Central memory CD8-positive, alpha-beta T cell (primary cell): ENCODE measurements at regions not wholly inside any gene's neighbourhood (a gene's known extent, or its start where the extent isn't known, plus 50 kb on each side); places are given as distances from the start of the nearest gene placed in this dataset.

Source experiments
- ATAC-seq: fragments of 150-1000 bp; cut with Tn5 transposase; replicated peaks from 2 replicates; pipeline ENCODE4 v1.10.0; 2022; ENCODE audit warnings: mild to moderate bottlenecking, moderate FRiP score, moderate number of reproducible peaks; ENCODE audit not compliant: poor library complexity, severe bottlenecking; ENCODE audit errors: extremely low read depth
- DNase-seq, 2 donors: peaks; one replicate each; pipeline ENCODE4 v3.0.0; 2021; ENCODE audit warnings: low spot score in 2 of 2
- H3K27ac Mint-ChIP-seq: one replicate; pipeline ENCODE4 v1.8.0; 2022; ENCODE audit warnings: low read depth, mild to moderate bottlenecking, moderate library complexity, mixed read lengths
- H3K27me3 Mint-ChIP-seq: one replicate; pipeline ENCODE4 v1.8.0; 2022; ENCODE audit warnings: mixed read lengths
- H3K36me3 Mint-ChIP-seq: one replicate; pipeline ENCODE4 v1.8.0; 2022; ENCODE audit warnings: mild to moderate bottlenecking, moderate library complexity, mixed read lengths; ENCODE audit not compliant: insufficient read depth
- H3K4me1 Mint-ChIP-seq: one replicate; pipeline ENCODE4 v1.8.0; 2022; ENCODE audit warnings: mixed read lengths
- H3K4me3 Mint-ChIP-seq: one replicate; pipeline ENCODE4 v1.8.0; 2022; ENCODE audit warnings: mild to moderate bottlenecking, moderate library complexity, mixed read lengths
- H3K9me3 Mint-ChIP-seq: one replicate; pipeline ENCODE4 v1.8.0; 2022; ENCODE audit warnings: mixed read lengths

DNA sequence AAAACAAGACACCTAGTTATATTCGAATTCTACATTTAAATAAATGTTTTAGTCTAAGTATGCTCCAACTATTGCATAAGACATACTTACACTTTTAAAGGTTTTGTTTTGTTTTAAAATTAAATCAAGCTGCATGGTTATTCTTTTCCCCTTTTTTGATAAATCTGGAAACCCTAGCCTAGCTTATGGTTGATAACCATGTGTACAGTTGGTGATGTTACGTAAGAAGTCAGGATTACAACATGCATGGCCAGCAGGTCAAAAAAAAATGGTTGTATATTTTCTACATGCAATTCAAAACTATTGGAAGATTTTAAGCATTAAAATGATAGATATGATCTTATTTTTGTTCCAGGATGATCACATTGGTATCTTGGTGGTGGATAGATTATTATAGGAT, 1600.6 kb downstream of the PLA2G4A start:
- H3K27ac Mint-ChIP-seq = no peak overlapping the region
- H3K36me3 Mint-ChIP-seq = no peaks in the 10 kb centered on the region
- no peaks in the 10 kb centered on the region for H3K4me1 Mint-ChIP-seq
- ATAC-seq (no peak), DNase-seq (no peak)
- peaks cover 12% of the 10 kb centered on the region for H3K9me3 Mint-ChIP-seq
- no peak overlapping the region for H3K4me3 Mint-ChIP-seq
- no peaks in the 10 kb centered on the region for H3K27me3 Mint-ChIP-seq

DNA sequence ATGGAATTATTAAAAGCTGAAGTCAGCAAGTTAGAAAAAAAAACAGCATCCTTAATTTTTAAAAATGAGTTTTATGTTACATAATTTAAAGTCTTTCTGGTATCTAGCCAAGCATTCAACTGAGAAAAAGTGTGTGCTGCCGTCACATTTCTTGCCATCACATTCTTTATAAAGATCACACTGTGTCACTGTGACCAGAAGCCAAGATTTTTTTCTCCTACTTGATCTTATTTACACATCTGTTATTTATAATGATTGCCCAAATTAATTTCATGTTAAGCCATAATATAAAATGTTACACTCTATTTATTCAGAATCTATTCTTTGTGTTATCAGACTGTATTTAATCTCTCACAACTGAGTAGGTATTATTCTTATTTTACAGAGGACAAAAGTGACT, 1603.7 kb downstream of the PLA2G4A start:
- Mint-ChIP-seq H3K36me3 (no peaks in the 10 kb centered on the region), H3K4me3 (no peak overlapping the region), H3K27me3 (no peaks in the 10 kb centered on the region), H3K27ac (no peak overlapping the region), H3K9me3 (peaks cover 10% of the 10 kb centered on the region), H3K4me1 (no peaks in the 10 kb centered on the region)
- DNase-seq = no peak
- ATAC-seq = no peak

DNA sequence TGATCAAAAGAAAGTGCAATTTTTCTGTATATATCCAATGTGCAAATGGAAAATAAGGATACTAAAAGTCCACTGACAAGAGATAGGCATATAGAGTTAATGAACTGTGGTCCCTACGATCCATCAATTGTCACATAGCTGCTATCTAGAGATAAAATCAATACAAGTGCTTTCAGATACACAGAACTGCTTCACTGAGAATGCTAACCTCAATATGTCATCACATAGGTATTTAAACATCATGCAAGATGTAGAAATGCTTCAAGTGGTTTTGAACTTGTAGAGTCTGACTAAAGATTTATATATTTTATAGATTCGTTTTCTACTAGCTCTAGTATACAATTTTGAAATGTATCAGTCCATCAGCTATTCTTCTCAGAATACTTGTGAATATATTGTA, 1604.7 kb downstream of the PLA2G4A start:
- Mint-ChIP-seq H3K4me3 (no peak overlapping the region), H3K27me3 (no peaks in the 10 kb centered on the region), H3K36me3 (no peaks in the 10 kb centered on the region), H3K4me1 (no peaks in the 10 kb centered on the region), H3K9me3 (peaks cover 11% of the 10 kb centered on the region), H3K27ac (no peak overlapping the region)
- DNase-seq = no peak
- ATAC-seq = no peak

- no peak for ATAC-seq
- Mint-ChIP-seq H3K4me1 (no peaks in the 10 kb centered on the region), H3K9me3 (peaks cover 6% of the 10 kb centered on the region), H3K36me3 (no peaks in the 10 kb centered on the region), H3K27me3 (no peaks in the 10 kb centered on the region), H3K4me3 (no peak overlapping the region), H3K27ac (no peak overlapping the region)
- no peak for DNase-seq
These were observed 1615.8 kb downstream of the PLA2G4A start for GRCh38 chr1:188444526-188444925.

DNA sequence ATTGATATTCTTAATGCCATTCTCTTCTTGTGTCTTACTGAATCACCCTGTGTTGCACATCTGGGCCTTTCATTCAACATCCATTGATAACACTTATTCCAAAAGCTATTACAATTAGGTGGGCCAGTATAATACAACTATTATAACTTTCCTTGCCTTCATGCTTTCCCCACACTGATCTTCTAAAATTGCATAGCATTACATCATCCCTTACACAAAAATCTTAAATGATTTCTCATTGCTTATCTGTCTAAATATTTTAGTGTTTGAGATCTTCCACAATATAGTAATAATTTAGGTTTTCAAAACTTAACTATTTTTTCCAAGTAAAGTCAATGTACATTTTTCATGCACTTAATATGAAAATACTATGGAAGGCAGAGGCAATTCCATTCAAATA, 1634.1 kb downstream of the PLA2G4A start:
- no peaks in the 10 kb centered on the region for H3K36me3 Mint-ChIP-seq
- no peaks in the 10 kb centered on the region for H3K27me3 Mint-ChIP-seq
- H3K4me1 Mint-ChIP-seq = no peaks in the 10 kb centered on the region

GRCh38 chr1:188463919-188464318, 1635.2 kb downstream of the PLA2G4A start:
- Mint-ChIP-seq H3K4me1 (no peaks in the 10 kb centered on the region), H3K27ac (no peak overlapping the region), H3K9me3 (no peaks in the 10 kb centered on the region), H3K27me3 (no peaks in the 10 kb centered on the region), H3K36me3 (no peaks in the 10 kb centered on the region), H3K4me3 (no peak overlapping the region)
- no peak for DNase-seq
- ATAC-seq = no peak

More for the DNA sequence above, 1634.1 kb downstream of the PLA2G4A start:
- Mint-ChIP-seq H3K4me3 (no peak overlapping the region), H3K9me3 (peaks cover 7% of the 10 kb centered on the region), H3K27ac (no peak overlapping the region)
- no peak for ATAC-seq
- DNase-seq = no peak

GRCh38 chr1:188466539-188466938, 1637.8 kb downstream of the PLA2G4A start:
- Mint-ChIP-seq H3K36me3 (no peaks in the 10 kb centered on the region), H3K27me3 (no peaks in the 10 kb centered on the region), H3K9me3 (no peaks in the 10 kb centered on the region), H3K4me3 (no peak overlapping the region), H3K4me1 (no peaks in the 10 kb centered on the region), H3K27ac (no peak overlapping the region)
- ATAC-seq (no peak), DNase-seq (no peak)

DNA sequence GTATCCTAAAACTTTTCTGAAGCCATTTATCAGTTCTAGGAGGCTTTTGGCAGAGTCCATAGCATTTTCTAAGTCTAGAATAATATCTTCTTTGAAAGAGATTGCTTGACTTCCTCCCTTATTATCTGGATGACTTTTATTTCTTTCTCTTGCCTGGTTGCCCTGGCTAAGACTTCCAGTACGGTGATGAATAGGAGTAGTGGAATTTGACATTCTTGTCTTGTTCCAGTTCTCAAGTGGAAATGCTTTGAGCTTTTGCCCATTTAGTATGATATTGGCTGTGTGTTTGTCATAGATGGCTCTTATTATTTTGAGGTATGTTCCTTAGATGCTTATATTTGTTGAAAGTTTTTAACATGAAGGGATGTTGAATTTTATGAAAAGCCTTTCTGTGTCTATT, 1647.9 kb downstream of the PLA2G4A start:
- DNase-seq (no peak), ATAC-seq (no peak)
- H3K27me3 Mint-ChIP-seq = no peaks in the 10 kb centered on the region
- H3K9me3 Mint-ChIP-seq = peaks cover 19% of the 10 kb centered on the region
- no peak overlapping the region for H3K27ac Mint-ChIP-seq
- no peaks in the 10 kb centered on the region for H3K36me3 Mint-ChIP-seq
- no peak overlapping the region for H3K4me3 Mint-ChIP-seq
- no peaks in the 10 kb centered on the region for H3K4me1 Mint-ChIP-seq

- H3K36me3 Mint-ChIP-seq = no peaks in the 10 kb centered on the region
- ATAC-seq (no peak), DNase-seq (no peak)
- no peak overlapping the region for H3K4me3 Mint-ChIP-seq
- no peaks in the 10 kb centered on the region for H3K4me1 Mint-ChIP-seq
- no peak overlapping the region for H3K27ac Mint-ChIP-seq
- no peaks in the 10 kb centered on the region for H3K9me3 Mint-ChIP-seq
- no peaks in the 10 kb centered on the region for H3K27me3 Mint-ChIP-seq
These were observed 1660.8 kb downstream of the PLA2G4A start for GRCh38 chr1:188489336-188490112.

DNA sequence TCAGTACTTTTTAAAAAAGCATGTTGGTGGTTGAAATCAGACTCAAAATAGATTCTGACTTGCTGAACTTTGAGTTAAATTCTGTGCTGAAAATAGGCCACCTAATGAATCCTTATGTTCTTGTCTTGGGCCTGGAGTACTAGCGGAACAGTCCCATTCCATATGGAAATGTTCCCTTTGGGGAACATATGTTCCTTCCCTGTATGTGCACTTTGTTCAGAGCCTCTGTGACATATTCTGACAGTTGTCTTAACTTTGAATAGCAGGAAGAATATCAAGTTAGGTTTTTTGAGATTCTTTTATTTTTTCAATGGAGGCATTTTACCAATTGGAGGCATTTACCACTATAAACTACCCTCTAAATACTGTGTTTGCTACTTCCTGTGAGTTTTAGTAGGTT, 1667.8 kb downstream of the PLA2G4A start:
- Mint-ChIP-seq H3K9me3 (peaks cover 20% of the 10 kb centered on the region), H3K4me3 (no peak overlapping the region)
- no peak for DNase-seq

DNA sequence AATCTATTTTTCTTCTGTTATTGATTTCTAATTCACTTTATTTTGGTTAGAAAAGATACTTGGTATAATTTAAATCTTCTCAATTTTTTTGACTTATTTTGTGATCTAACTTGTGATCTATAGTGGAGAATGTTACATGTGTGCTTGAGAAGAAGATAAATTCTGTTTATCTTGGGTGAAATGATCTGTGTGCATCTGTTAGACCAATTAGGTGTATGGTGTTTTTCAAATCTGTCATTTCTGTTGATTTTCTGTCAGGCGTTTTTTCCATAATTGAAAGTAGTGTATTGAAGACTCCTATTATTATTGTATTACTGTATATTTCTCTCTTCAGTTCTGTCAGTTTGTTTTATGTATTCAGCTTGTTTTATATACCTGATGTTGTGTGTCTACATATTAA, 1668.3 kb downstream of the PLA2G4A start:
- peaks cover 20% of the 10 kb centered on the region for H3K9me3 Mint-ChIP-seq
- no peaks in the 10 kb centered on the region for H3K36me3 Mint-ChIP-seq
- H3K27ac Mint-ChIP-seq = no peak overlapping the region

More for the DNA sequence above, 1667.8 kb downstream of the PLA2G4A start:
- no peak for ATAC-seq
- H3K4me1 Mint-ChIP-seq = no peaks in the 10 kb centered on the region
- no peaks in the 10 kb centered on the region for H3K36me3 Mint-ChIP-seq
- H3K27ac Mint-ChIP-seq = no peak overlapping the region
- H3K27me3 Mint-ChIP-seq = no peaks in the 10 kb centered on the region

GRCh38 chr1:188499690-188500089, 1670.9 kb downstream of the PLA2G4A start:
- Mint-ChIP-seq H3K9me3 (peaks cover 20% of the 10 kb centered on the region), H3K27ac (no peak overlapping the region), H3K4me3 (no peak overlapping the region), H3K27me3 (no peaks in the 10 kb centered on the region), H3K4me1 (no peaks in the 10 kb centered on the region), H3K36me3 (no peaks in the 10 kb centered on the region)
- no peak for DNase-seq
- ATAC-seq = no peak

More for the DNA sequence above, 1668.3 kb downstream of the PLA2G4A start:
- no peaks in the 10 kb centered on the region for H3K4me1 Mint-ChIP-seq
- no peak for ATAC-seq
- H3K27me3 Mint-ChIP-seq = no peaks in the 10 kb centered on the region
- H3K4me3 Mint-ChIP-seq = no peak overlapping the region
- DNase-seq = no peak

DNA sequence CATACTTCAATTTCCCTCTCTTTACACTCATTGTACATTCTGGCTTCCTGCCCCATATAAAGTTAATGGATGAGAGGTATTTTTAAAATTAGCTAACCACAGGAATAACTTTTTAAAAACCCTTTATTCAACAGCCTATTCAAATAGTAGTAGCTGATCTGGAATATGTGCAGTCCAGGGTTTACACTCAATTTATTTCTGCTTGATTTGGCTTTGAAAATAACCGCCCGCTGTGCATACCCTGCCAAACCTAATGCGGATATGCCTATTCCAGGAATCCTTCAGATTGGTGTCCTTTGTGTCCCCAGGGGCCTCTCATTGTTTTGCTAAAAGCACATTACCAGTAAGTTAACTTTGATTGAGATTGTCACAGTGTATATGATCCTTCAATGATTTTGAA, 1686.2 kb downstream of the PLA2G4A start:
- no peak overlapping the region for H3K27ac Mint-ChIP-seq
- DNase-seq (no peak), ATAC-seq (no peak)
- no peaks in the 10 kb centered on the region for H3K27me3 Mint-ChIP-seq
- no peak overlapping the region for H3K4me3 Mint-ChIP-seq
- H3K4me1 Mint-ChIP-seq = no peaks in the 10 kb centered on the region
- no peaks in the 10 kb centered on the region for H3K36me3 Mint-ChIP-seq
- peaks cover 16% of the 10 kb centered on the region for H3K9me3 Mint-ChIP-seq
